Neuronal stem cell (in vitro differentiated cells): ENCODE measurements at regions not wholly inside any gene's neighbourhood (a gene's known extent, or its start where the extent isn't known, plus 50 kb on each side); places are given as distances from the start of the nearest gene placed in this dataset.
A peak's percentile ranks its signal among the peaks of the same experiment; 100 is the strongest.

ENCODE experiments used
- DNase-seq: peaks from one replicate; pipeline ENCODE4 v3.0.0-alpha.2; 2013; ENCODE audit warnings: low spot score
- H2AFZ ChIP-seq: one replicate; pipeline ENCODE4 v1.6.1; 2013; ENCODE audit warnings: mild to moderate bottlenecking, low read length, inconsistent platforms
- H2AK5ac ChIP-seq: 2 replicates; pipeline ENCODE4 v1.6.1; 2013; ENCODE audit warnings: low read depth, mild to moderate bottlenecking, inconsistent platforms, low read length, moderate library complexity, mixed read lengths
- H2BK120ac ChIP-seq: 2 replicates; pipeline ENCODE4 v1.6.1; 2013; ENCODE audit warnings: low read depth, mild to moderate bottlenecking, inconsistent platforms, low read length, moderate library complexity, mixed read lengths
- H2BK12ac ChIP-seq: one replicate; pipeline ENCODE4 v1.6.1; 2013; ENCODE audit warnings: low read length, inconsistent platforms
- H2BK15ac ChIP-seq: 2 replicates; pipeline ENCODE4 v1.6.1; 2013; ENCODE audit warnings: mild to moderate bottlenecking, low read length, inconsistent platforms, mixed read lengths
- H2BK5ac ChIP-seq: one replicate; pipeline ENCODE4 v1.6.1; 2013; ENCODE audit warnings: inconsistent platforms, mild to moderate bottlenecking, low read length, moderate library complexity
- H3K14ac ChIP-seq: one replicate; pipeline ENCODE4 v1.6.1; 2013; ENCODE audit warnings: low read length, inconsistent platforms
- H3K18ac ChIP-seq: 2 replicates; pipeline ENCODE4 v1.6.1; 2013; ENCODE audit warnings: low read length, inconsistent platforms
- H3K23ac ChIP-seq: 2 replicates; pipeline ENCODE4 v1.6.1; 2013; ENCODE audit warnings: low read depth, mild to moderate bottlenecking, mixed read lengths, low read length, inconsistent platforms; ENCODE audit not compliant: poor library complexity
- H3K27ac ChIP-seq: replicated peaks from 3 replicates; pipeline ENCODE4 v1.5.1; 2013; ENCODE audit warnings: low read length, inconsistent platforms
- H3K27me3 ChIP-seq, 3 experiments: 2 replicates each; pipeline ENCODE4 v1.6.1; 2013; ENCODE audit warnings: low read length in 3 of 3, mild to moderate bottlenecking in 2 of 3, inconsistent platforms in 1 of 3, low read depth in 1 of 3, mixed read lengths in 1 of 3, moderate library complexity in 1 of 3; ENCODE audit not compliant: control insufficient read depth in 3 of 3, insufficient read depth in 3 of 3
- H3K36me3 ChIP-seq, 2 donors: replicated peaks in 1 of 2; 2 replicates each; pipeline ENCODE4 v1.6.1; 2013; ENCODE audit warnings: low read length in 2 of 2; ENCODE audit not compliant: control insufficient read depth in 2 of 2, insufficient read depth in 2 of 2
- H3K4ac ChIP-seq: 2 replicates; pipeline ENCODE4 v1.6.1; 2013; ENCODE audit warnings: inconsistent platforms, mild to moderate bottlenecking, low read length, moderate library complexity
- H3K4me1 ChIP-seq, 2 donors: 1 replicate in 1 of 2; 2 replicates in 1 of 2; pipeline ENCODE4 v1.6.1; 2013; ENCODE audit warnings: low read length in 2 of 2, low read depth in 1 of 2; ENCODE audit not compliant: control insufficient read depth in 2 of 2, insufficient read depth in 1 of 2
- H3K4me2 ChIP-seq: one replicate; pipeline ENCODE4 v1.6.1; 2013; ENCODE audit warnings: mild to moderate bottlenecking, low read length, inconsistent platforms; ENCODE audit not compliant: insufficient read depth, poor library complexity, severe bottlenecking
- H3K4me3 ChIP-seq, 2 donors: 2 replicates each; pipeline ENCODE4 v1.5.1; 2013; ENCODE audit warnings: low read length in 2 of 2, mild to moderate bottlenecking in 2 of 2, inconsistent platforms in 1 of 2, moderate library complexity in 1 of 2
- H3K79me1 ChIP-seq: one replicate; pipeline ENCODE4 v1.6.1; 2013; ENCODE audit warnings: low read depth, mild to moderate bottlenecking, inconsistent platforms, low read length, moderate library complexity
- H3K9ac ChIP-seq: one replicate; pipeline ENCODE4 v1.6.1; 2013; ENCODE audit warnings: mild to moderate bottlenecking, low read depth, low read length, inconsistent platforms; ENCODE audit not compliant: poor library complexity
- H3K9me3 ChIP-seq, 2 donors: replicated peaks in 1 of 2; 2 replicates each; pipeline versions ENCODE3 to v1.6.1; 2013; ENCODE audit warnings: low read length in 2 of 2, mild to moderate bottlenecking in 2 of 2, inconsistent platforms in 1 of 2, low read depth in 1 of 2, mixed read lengths in 1 of 2, moderate library complexity in 1 of 2; ENCODE audit not compliant: control insufficient read depth in 2 of 2, insufficient read depth in 1 of 2
- H4K8ac ChIP-seq: one replicate; pipeline ENCODE4 v1.6.1; 2013; ENCODE audit warnings: low read depth, mild to moderate bottlenecking, inconsistent platforms, low read length, moderate library complexity
- H4K91ac ChIP-seq: one replicate; pipeline ENCODE4 v1.6.1; 2013; ENCODE audit warnings: low read length, low read depth, mild to moderate bottlenecking, inconsistent platforms; ENCODE audit not compliant: poor library complexity
- WGBS, 2 donors: extraction: QIAGEN DNeasy Blood & Tissue Kit; methylation state at CpG; one replicate each; pipeline ENCODE4 v1.1.7; 2013; ENCODE audit warnings: missing lambda C conversion rate in 2 of 2, mixed read lengths in 1 of 2; ENCODE audit not compliant: insufficient read length in 2 of 2, insufficient replicate concordance in 1 of 2; ENCODE audit errors: extremely low coverage in 2 of 2; 5-methylcytosine and 5-hydroxymethylcytosine counted together

DNA sequence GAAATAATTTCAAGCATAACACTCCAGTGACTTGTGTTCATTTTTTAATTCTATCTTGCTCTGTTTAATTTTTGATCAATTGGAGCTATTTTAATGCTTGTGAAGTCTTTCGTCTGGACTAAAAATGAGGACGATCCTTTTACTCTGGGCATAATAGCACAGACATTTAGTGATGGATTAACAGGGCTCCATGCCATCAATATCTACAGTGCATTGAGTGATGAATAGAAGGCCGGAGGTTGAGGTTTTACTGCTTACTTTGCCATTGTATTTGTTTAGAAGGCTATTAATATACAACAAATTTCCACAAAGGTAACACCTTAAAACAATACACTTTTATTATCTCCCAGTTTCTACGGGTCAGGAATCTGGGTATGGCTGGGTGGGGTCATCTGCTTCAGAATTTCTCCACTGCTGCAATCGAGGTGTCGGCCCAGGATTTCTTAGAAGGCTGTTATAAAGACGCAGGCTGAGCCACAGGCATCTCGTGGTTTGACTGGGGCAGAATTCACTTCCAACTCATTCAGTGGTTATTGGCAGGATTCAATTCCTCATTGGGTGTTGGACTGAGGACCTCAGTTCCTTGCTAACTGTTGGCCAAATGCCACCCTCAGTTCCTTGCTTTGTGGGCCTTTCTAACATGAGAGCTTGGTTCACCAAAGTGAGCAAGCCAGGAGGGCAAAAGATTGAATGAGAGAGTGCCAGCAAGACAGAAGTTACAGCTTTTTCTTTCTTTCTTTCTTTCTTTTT lies 265.4 kb upstream of the VLDLR start:
- H3K27ac ChIP-seq, result no peak overlapping the region
- H3K79me1 ChIP-seq, result no peaks in the 10 kb centered on the region
- no peak overlapping the region for H2BK15ac ChIP-seq
- H2BK120ac ChIP-seq, result no peak overlapping the region
- H2AK5ac ChIP-seq, result no peak overlapping the region
- H4K8ac ChIP-seq, result no peak overlapping the region
- H4K91ac ChIP-seq, result no peak overlapping the region
- H3K4me1 ChIP-seq, result peaks cover 7 to 23% of the 10 kb centered on the region in 2 donors
- no peak overlapping the region for H3K14ac ChIP-seq
- H3K27me3 ChIP-seq, result no peaks in the 10 kb centered on the region
- peak overlapping the region; percentile 32 for H2AFZ ChIP-seq
- peaks cover 0 to 5% of the 10 kb centered on the region in 2 donors for H3K9me3 ChIP-seq
- WGBS, 2 donors, result no CpG with 5 or more reads among the region's 8 CpGs
- H2BK12ac ChIP-seq, result no peak overlapping the region
- H3K9ac ChIP-seq, result no peak overlapping the region
- DNase-seq, result no peak
- H3K4ac ChIP-seq, result no peak overlapping the region
- H2BK5ac ChIP-seq, result no peak overlapping the region
- no peak overlapping the region for H3K4me2 ChIP-seq
- no peak overlapping the region for H3K23ac ChIP-seq
- H3K36me3 ChIP-seq, result no peaks in the 10 kb centered on the region
- H3K18ac ChIP-seq, result peak overlapping the region; percentile 68
- no peak overlapping the region for H3K4me3 ChIP-seq

DNA sequence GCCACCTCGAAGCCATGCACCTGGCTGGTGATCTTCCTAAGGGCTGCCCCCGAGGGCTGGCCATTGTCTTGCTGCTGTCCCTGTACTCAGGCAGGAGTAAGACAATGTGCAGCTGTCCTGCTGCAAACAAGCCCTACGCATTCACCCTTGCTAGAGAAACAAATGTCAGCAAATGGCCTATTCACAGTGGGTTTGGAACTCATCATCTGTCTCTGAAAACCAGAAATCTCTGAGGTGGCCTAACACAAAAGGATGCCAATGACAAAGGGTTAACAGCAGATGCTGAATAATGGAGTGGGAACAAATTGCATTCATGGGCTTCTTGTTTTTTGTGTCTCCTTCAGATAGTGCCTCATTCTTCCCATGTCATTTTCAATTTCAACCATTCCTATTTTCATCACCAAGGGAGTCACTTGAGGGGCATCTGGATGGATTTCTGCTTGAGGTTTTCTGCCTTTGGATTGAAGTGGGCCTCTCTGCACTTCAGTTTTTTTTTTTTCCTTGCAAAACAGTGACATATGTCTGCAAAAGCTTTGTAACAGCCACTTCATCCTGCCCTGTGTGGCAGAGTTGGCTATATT lies 261.6 kb upstream of the VLDLR start:
- H3K4me3 ChIP-seq, result no peak overlapping the region
- no peak overlapping the region for H3K9ac ChIP-seq
- H4K8ac ChIP-seq, result no peak overlapping the region
- no peak overlapping the region for H3K18ac ChIP-seq
- DNase-seq, result peak; percentile 31
- H3K14ac ChIP-seq, result no peak overlapping the region
- no peak overlapping the region for H2BK120ac ChIP-seq
- peak overlapping the region; percentile 16 for H3K27ac ChIP-seq
- H4K91ac ChIP-seq, result no peak overlapping the region
- H3K4ac ChIP-seq, result no peak overlapping the region
- no peak overlapping the region for H2BK5ac ChIP-seq
- no peak overlapping the region for H2BK12ac ChIP-seq
- H3K79me1 ChIP-seq, result no peaks in the 10 kb centered on the region
- H2AFZ ChIP-seq, result no peak overlapping the region
- H3K27me3 ChIP-seq, result no peaks in the 10 kb centered on the region
- no peak overlapping the region for H3K4me2 ChIP-seq
- H2AK5ac ChIP-seq, result no peak overlapping the region
- peaks cover 0 to 5% of the 10 kb centered on the region in 2 donors for H3K9me3 ChIP-seq
- H3K23ac ChIP-seq, result no peak overlapping the region
- H3K4me1 ChIP-seq, result peaks cover 7 to 24% of the 10 kb centered on the region in 2 donors
- H2BK15ac ChIP-seq, result no peak overlapping the region
- no CpG with 5 or more reads among the region's 3 CpGs for WGBS, 2 donors
- H3K36me3 ChIP-seq, result no peaks in the 10 kb centered on the region

DNA sequence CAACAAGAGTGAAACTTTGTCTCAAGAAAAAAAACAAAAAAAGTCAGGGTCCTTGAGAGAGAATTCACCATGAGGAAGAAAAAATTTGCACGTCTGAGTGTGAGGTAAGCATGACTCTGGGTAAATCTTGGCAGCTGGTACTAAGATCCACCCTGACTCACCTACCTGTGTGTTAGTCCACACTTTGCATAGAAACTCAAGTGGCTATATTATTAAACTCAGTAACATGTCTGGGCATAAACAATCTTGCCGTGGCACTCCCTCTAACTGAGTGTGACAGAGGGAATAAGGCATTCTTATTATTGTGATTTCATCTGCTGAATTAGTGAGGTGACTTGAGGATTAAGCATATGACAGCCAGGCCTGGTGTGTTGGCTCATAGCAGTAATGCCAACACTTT lies 259.4 kb upstream of the VLDLR start:
- no peak overlapping the region for H2BK5ac ChIP-seq
- WGBS, 2 donors, result no CpG with 5 or more reads among the region's 2 CpGs
- no peak overlapping the region for H3K23ac ChIP-seq
- H3K14ac ChIP-seq, result no peak overlapping the region
- no peak overlapping the region for H3K4me2 ChIP-seq
- no peaks in the 10 kb centered on the region for H3K79me1 ChIP-seq
- no peak overlapping the region for H2BK120ac ChIP-seq
- H2AK5ac ChIP-seq, result no peak overlapping the region
- no peak overlapping the region for H2BK12ac ChIP-seq
- H3K27ac ChIP-seq, result no peak overlapping the region
- no peak overlapping the region for H3K4me3 ChIP-seq
- H2BK15ac ChIP-seq, result no peak overlapping the region
- H2AFZ ChIP-seq, result no peak overlapping the region
- no peak overlapping the region for H3K9ac ChIP-seq
- no peaks in the 10 kb centered on the region for H3K27me3 ChIP-seq
- H3K4ac ChIP-seq, result no peak overlapping the region
- no peaks in the 10 kb centered on the region for H3K9me3 ChIP-seq
- DNase-seq, result no peak
- no peaks in the 10 kb centered on the region for H3K36me3 ChIP-seq
- no peak overlapping the region for H3K18ac ChIP-seq
- peaks cover 7 to 21% of the 10 kb centered on the region in 2 donors for H3K4me1 ChIP-seq
- H4K8ac ChIP-seq, result no peak overlapping the region
- H4K91ac ChIP-seq, result no peak overlapping the region

DNA sequence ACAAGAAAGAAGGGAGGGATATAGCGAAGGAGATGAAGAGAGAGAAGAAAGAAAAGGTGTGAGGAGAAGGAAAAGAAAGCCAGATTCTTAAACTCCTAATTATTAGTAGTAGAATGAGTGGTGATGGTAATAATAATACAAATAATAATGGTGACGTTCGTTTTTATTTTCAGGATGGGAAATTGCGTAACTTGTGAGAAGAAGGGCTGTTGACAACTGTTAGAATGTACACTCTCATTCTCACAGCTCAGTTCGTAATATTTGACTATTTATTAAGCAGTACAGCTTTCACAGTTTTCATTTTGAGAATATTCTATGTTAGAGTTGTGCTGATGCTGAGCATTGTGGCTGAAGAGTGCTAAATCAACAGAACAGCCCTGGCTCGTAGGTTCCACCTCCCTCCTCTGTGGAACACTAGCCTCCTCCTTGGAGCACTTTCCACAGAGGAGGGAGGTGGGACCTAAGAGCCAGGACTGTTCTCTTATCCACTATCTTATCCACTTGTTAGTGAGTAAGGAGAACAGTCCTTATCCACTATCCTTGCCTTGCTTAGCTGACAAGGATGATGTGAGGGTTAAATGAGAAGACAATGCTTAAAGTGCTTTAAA lies 258.3 kb upstream of the VLDLR start:
- H3K14ac ChIP-seq, result no peak overlapping the region
- H3K9ac ChIP-seq, result no peak overlapping the region
- WGBS, 2 donors, result 100% methylated on average over 4 of the region's 6 CpGs; no CpG with 5 or more reads in 1 of the 2 donors
- no peak overlapping the region for H2AK5ac ChIP-seq
- no peak overlapping the region for H3K18ac ChIP-seq
- no peaks in the 10 kb centered on the region for H3K79me1 ChIP-seq
- H2BK12ac ChIP-seq, result no peak overlapping the region
- H4K91ac ChIP-seq, result no peak overlapping the region
- no peaks in the 10 kb centered on the region for H3K36me3 ChIP-seq
- no peak overlapping the region for H3K4ac ChIP-seq
- no peak overlapping the region for H3K27ac ChIP-seq
- no peak overlapping the region for H3K4me2 ChIP-seq
- H3K27me3 ChIP-seq, result no peaks in the 10 kb centered on the region
- H3K23ac ChIP-seq, result no peak overlapping the region
- peaks cover 7 to 21% of the 10 kb centered on the region in 2 donors for H3K4me1 ChIP-seq
- no peak overlapping the region for H2BK15ac ChIP-seq
- H4K8ac ChIP-seq, result no peak overlapping the region
- H2AFZ ChIP-seq, result peak overlapping the region; percentile 43
- no peak overlapping the region for H3K4me3 ChIP-seq
- DNase-seq, result no peak
- no peak overlapping the region for H2BK5ac ChIP-seq
- no peaks in the 10 kb centered on the region for H3K9me3 ChIP-seq
- no peak overlapping the region for H2BK120ac ChIP-seq
